Upper lobe of right lung (tissue), 1 donor: ENCODE measurements at regions not wholly inside any gene's neighbourhood (a gene's known extent, or its start where the extent isn't known, plus 50 kb on each side); places are given as distances from the start of the nearest gene placed in this dataset.
A peak's percentile ranks its signal among the peaks of the same experiment; 100 is the strongest.

Source experiments
- ATAC-seq: fragments of 200-7000 bp; cut with Tn5 transposase; one replicate; pipeline ENCODE4 v1.9.1; 2020; ENCODE audit warnings: mild to moderate bottlenecking, moderate library complexity
- DNase-seq: peaks from one replicate; pipeline ENCODE4 v3.0.0-alpha.2; 2020
- H3K27ac ChIP-seq: fragments of 200-600 bp; one replicate; pipeline ENCODE4 v1.8.0; 2022
- H3K27me3 ChIP-seq: fragments of 200-600 bp; one replicate; pipeline ENCODE4 v1.8.0; 2022; ENCODE audit warnings: mild to moderate bottlenecking
- H3K36me3 ChIP-seq: fragments of 200-600 bp; one replicate; pipeline ENCODE4 v1.8.0; 2022
- H3K4me1 ChIP-seq: fragments of 200-600 bp; one replicate; pipeline ENCODE4 v1.8.0; 2022
- H3K4me3 ChIP-seq: fragments of 200-600 bp; one replicate; pipeline ENCODE4 v1.8.0; 2022; ENCODE audit warnings: mild to moderate bottlenecking
- H3K9me3 ChIP-seq: fragments of 200-600 bp; one replicate; pipeline ENCODE4 v1.8.0; 2022
- intact Hi-C: fragments of 100-400 bp; cut with DNase I; formaldehyde crosslinking; loops from one replicate; pipeline ENCODE4 v1.11.0; 2022
- TF ChIP-seq, protein P1 (sequence below): fragments of 200-600 bp; IDR thresholded peaks from one replicate; pipeline ENCODE4 v1.8.0; 2022; ENCODE audit warnings: antibody characterized with exemption
- donor health status: DM: no; HTN: yes; CAD: no; lungs with severe emphysema.

DNA sequence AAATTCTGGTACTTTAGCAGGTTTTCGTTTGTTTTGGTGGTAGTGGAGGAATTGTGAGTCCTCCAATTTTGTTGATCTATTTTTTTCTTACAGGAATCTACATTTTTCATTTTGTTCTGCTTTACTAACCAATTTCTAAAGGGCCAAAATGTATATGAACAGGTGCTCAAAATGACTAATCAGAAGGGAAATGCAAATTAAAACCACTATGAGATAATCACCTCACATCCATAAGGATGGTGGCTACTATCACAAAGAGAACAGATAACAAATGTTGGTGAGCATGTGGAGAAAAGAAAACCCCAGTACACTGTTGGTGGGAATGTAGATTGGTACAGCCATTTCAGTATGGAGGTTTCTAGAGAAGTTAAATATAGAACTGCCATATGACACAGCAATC, 134.2 kb downstream of the LMO4 start:
- TF ChIP-seq, protein P1, sequence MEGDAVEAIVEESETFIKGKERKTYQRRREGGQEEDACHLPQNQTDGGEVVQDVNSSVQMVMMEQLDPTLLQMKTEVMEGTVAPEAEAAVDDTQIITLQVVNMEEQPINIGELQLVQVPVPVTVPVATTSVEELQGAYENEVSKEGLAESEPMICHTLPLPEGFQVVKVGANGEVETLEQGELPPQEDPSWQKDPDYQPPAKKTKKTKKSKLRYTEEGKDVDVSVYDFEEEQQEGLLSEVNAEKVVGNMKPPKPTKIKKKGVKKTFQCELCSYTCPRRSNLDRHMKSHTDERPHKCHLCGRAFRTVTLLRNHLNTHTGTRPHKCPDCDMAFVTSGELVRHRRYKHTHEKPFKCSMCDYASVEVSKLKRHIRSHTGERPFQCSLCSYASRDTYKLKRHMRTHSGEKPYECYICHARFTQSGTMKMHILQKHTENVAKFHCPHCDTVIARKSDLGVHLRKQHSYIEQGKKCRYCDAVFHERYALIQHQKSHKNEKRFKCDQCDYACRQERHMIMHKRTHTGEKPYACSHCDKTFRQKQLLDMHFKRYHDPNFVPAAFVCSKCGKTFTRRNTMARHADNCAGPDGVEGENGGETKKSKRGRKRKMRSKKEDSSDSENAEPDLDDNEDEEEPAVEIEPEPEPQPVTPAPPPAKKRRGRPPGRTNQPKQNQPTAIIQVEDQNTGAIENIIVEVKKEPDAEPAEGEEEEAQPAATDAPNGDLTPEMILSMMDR: no peak
- intact Hi-C loops: no loop called here
- Histone ChIP-seq H3K27me3 (no peaks in the 10 kb centered on the region), H3K9me3 (no peaks in the 10 kb centered on the region), H3K4me1 (no peaks in the 10 kb centered on the region), H3K36me3 (no peaks in the 10 kb centered on the region), H3K27ac (no peak overlapping the region), H3K4me3 (no peak overlapping the region)
- no peak for DNase-seq
- no peak for ATAC-seq

DNA sequence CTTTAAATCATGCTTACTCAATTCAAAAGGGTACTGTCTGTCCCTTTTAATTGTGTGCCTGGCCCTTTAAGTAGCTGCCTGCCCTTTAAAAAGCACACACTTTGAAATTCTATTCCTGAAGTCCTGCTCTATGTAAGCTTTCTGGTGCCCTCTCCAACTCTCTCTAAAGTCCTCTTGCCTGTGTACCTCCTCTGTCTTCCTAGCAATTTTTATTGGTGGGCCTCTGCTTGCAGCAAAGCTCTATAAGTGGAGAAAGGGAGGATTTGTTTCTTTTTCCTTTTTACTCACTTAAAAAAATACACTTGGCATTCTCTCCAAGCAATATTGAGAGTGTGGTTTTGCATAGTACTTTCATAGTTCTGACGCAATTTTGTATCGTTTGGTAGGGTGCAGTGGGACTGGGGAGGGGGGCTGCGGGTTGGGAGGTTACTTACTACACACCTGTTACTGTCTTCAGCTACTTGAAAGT, 135.4 kb downstream of the LMO4 start:
- intact Hi-C loops: no loop called here
- peak; percentile 28 for ATAC-seq
- H3K4me1 ChIP-seq: no peaks in the 10 kb centered on the region
- no peak overlapping the region for H3K27ac ChIP-seq
- no peaks in the 10 kb centered on the region for H3K36me3 ChIP-seq
- H3K9me3 ChIP-seq: no peaks in the 10 kb centered on the region
- TF ChIP-seq, protein P1: no peak
- no peaks in the 10 kb centered on the region for H3K27me3 ChIP-seq
- H3K4me3 ChIP-seq: no peak overlapping the region
- DNase-seq: no peak

DNA sequence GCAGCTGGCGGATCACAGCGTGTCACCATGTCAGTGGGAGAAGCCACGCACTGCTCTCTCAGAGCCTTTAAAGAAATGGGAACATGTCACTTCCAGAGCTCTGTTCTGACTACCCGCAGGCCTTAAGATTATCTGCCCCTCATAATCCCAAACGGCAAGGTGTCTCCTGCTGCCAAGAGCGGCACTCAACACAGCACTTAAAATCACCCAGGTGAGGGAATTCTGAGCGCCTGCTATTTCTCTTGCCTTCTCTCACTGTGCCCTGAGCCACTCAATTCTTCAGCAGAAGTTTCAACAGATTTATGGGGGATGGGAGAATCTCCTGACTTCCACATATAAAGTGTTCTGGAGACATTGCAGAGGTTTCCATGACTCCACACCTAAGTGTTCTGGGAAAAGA, 137.9 kb downstream of the LMO4 start:
- Histone ChIP-seq H3K27ac (no peak overlapping the region), H3K4me3 (no peak overlapping the region), H3K4me1 (no peaks in the 10 kb centered on the region), H3K9me3 (no peaks in the 10 kb centered on the region), H3K36me3 (no peaks in the 10 kb centered on the region), H3K27me3 (no peaks in the 10 kb centered on the region)
- no peak for DNase-seq
- ATAC-seq: no peak
- TF ChIP-seq, protein P1: no peak
- intact Hi-C loops: no loop called here

DNA sequence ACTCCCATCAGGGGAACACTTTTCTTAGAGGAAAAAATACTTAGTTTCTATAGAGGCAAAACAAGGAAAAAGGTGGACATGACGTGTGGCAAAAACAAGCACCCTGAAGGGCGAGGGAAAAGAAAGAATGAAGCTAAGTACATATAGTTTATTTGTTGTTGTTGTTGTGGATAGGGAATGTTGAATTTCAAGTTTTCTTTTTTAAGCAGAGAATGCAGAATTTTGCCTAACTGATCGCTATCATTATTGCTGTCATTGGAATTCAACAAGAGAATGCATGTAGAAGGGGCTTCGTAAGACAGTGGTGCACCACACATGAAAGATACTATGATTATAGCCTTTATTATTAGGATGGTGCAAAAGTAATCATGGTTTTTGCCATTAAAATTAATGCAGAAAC, 144.0 kb downstream of the LMO4 start:
- Histone ChIP-seq H3K4me3 (no peak overlapping the region), H3K27me3 (no peaks in the 10 kb centered on the region), H3K4me1 (no peaks in the 10 kb centered on the region), H3K9me3 (no peaks in the 10 kb centered on the region), H3K36me3 (no peaks in the 10 kb centered on the region), H3K27ac (no peak overlapping the region)
- intact Hi-C loops: no loop called here
- TF ChIP-seq, protein P1: no peak
- DNase-seq: no peak
- ATAC-seq: no peak

DNA sequence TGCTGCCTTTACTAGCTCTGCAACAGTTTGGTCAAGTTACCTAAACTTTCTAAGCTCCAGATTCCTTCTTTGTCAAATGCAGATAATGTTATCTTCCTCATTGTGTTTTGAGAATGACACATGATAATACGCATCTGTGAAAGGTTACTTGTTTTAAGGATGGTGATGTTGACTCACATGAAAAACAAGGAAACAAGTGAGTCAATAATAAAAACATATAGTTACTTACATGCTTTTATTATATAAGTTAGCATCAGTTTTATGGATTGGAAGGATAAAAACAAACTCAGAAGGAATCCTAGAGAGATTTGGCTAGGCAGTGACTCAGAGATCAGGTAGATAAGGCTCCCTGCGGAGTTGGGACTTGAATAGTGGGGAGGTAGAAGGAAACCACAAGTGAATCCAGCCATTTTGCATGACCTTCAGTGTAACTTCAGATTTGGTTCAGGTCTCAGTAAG, 144.6 kb downstream of the LMO4 start:
- Histone ChIP-seq H3K4me3 (no peak overlapping the region), H3K27me3 (no peaks in the 10 kb centered on the region), H3K36me3 (no peaks in the 10 kb centered on the region), H3K4me1 (no peaks in the 10 kb centered on the region), H3K9me3 (no peaks in the 10 kb centered on the region), H3K27ac (no peak overlapping the region)
- TF ChIP-seq, protein P1: no peak
- ATAC-seq (no peak), DNase-seq (no peak)
- intact Hi-C loops: no loop called here

DNA sequence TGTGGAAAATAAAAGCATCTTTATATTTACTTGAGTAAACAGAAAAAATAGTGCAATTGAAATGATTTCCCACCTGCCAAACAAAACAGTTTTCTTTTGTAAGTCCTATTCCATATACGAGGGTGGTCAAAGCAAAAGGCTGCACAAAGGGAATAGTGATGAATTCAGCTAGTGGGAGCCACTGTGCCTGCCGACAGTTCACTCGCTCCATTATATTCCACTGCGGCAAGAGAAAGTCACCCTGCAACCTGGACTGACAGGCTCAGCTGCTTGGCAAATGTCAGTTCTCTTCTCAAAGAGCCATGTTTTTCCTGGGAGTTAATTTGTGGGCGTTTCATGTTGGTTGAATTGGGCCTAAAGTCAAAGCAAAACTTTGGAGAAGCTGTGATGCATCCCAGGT, 145.4 kb downstream of the LMO4 start:
- TF ChIP-seq, protein P1: no peak
- Histone ChIP-seq H3K27me3 (no peaks in the 10 kb centered on the region), H3K9me3 (no peaks in the 10 kb centered on the region), H3K4me3 (no peak overlapping the region), H3K36me3 (no peaks in the 10 kb centered on the region), H3K4me1 (no peaks in the 10 kb centered on the region), H3K27ac (no peak overlapping the region)
- no peak for ATAC-seq
- no peak for DNase-seq
- intact Hi-C loops: no loop called here
